ENCODE measurements at regions not wholly inside any gene's neighbourhood (a gene's known extent, or its start where the extent isn't known, plus 50 kb on each side); places are given as distances from the start of the nearest gene placed in this dataset.

DNA sequence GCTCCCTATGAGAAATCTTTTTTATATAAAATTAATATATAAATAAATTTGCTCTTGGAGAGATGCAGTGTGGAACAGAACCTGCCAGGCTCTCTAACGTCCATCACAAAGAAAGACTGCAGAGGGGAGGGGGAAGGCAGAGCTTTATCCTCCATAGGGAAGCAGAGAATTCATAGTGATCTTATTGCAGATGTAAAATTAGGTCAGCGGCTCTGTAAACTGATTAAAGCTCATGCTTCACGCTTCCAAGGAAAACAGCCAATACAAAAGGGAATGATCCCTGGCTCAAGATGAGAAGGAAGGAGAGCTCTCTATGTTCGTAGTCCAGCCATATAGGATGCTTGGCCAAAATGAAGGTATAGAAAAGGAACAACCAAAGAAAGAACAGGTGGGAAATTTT, 532.3 kb upstream of the PSMD7 start:
- no peak for DNase-seq (ENCODE audit: low read depth)

DNA sequence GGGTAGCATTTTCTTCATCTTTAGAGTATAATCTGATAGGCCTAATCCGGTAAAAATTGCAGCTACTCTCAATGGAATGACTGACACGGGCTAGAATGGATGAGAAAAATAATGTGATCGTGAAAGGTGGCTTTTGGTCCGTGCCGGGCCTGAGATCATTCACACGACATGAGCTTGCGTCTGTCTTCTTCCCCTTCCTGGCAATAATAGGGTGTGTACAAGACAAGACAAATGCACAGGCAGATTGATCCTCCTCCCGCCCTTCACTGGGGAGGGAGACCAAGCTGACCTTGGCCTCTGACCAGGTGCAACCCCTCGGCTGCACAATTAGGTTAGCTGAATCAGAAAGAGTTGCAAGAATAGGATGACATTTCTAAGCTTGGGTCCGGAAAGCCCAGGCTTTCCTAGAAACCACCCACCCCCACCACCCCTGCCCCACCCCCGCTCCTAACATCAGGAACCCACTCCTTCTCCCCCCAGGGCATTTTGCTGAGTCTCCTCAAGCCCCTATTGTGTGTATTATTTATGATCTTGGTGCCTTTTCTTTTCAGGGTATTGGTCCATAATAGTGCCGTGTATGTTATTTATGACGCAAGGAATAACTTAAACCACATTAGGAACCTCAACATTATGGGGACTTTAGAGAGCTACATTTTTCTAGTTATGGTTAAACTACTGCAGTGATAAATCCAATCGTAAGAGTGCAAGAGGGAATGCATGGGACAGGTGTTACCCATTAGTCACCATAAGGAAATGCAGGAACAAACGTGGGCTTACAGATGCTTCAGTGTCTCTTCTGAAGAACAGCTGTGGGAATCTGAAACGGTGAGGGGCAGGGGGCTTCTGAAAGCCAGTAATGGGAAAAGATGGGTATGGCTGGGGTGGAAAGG, 540.1 kb upstream of the PSMD7 start:
- no peak for DNase-seq (ENCODE audit: low read depth)

DNA sequence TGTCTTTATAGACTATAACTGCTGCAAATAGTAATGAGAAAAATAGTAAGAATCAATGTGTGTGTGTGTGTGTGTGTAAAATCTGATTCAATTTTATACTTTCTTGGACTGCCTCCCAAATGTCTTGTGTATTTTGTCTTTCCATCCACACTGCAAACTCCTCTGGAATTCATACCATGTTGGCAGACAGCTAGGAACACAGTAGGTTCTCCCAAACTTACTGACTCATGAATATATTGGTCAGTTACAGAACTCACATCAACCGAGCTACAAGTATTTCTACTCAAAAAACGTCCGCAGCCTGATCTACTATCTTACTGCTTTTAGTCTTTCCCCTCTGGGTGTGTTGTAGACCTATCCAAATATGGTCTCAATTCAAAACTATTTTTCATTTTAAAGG, 542.7 kb upstream of the PSMD7 start:
- DNase-seq (ENCODE audit: low read depth), result no peak

DNA sequence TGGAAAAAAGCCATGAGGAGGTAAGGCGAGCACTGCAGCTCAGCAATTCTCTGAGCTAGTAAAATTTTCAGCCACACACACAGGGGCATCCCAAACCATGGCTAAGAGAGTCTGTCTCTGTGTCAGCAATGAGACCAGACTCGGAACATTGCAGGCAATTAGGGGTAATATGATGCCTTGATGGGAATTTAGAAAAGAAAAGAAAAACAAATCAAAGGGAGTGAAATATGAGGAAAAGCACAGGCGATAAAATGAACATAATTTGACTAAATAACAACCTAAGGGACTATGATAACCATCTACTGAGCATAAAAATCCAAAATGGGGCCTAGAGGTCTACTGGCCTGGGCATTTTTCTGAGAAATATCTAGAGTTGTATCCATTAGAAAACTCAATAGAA, 546.0 kb upstream of the PSMD7 start:
- DNase-seq (ENCODE audit: low read depth), result no peak

GRCh38 chr16:73747328-73747727, 549.3 kb upstream of the PSMD7 start:
- DNase-seq (ENCODE audit: low read depth), result no peak

GRCh38 chr16:73746554-73746953, 550.1 kb upstream of the PSMD7 start:
- DNase-seq (ENCODE audit: low read depth), result no peak

DNA sequence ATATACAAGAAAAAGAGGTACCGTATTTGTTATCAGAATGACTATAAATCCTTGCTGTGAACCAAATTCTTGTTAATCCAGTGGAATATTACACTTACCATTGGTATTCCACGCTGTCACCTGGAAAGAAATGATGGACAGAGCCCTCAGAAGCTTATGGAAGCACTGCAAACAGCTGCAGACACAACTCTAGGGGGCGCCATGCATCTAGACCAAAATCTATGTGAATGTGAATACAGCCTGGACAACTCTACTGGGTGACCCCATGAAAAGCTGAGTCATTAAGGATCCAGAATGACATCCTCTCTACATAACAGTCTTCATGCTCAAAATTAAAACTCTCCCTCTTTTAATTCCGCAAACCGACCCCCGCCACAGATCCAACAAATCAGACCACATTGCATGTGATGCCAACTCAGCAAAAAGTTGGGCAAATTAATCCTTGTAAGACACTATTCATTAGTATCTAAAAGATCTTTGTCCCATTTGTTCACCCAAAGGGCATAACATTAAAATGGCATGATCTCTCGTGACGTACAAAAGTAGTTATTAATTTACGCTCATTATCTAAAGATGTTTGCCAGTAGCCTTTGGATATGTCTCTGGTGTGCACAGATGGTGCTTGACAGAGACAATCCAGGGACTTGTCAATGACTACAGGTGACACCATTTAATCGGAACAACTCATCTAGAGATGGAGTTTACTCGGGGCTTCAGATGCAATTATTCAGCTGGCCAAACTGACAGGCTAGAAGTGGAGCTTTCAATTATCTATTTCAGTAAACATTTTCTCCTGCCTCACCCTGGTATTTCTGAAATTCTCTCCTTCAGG, 552.7 kb upstream of the PSMD7 start:
- DNase-seq (ENCODE audit: low read depth), result no peak

DNA sequence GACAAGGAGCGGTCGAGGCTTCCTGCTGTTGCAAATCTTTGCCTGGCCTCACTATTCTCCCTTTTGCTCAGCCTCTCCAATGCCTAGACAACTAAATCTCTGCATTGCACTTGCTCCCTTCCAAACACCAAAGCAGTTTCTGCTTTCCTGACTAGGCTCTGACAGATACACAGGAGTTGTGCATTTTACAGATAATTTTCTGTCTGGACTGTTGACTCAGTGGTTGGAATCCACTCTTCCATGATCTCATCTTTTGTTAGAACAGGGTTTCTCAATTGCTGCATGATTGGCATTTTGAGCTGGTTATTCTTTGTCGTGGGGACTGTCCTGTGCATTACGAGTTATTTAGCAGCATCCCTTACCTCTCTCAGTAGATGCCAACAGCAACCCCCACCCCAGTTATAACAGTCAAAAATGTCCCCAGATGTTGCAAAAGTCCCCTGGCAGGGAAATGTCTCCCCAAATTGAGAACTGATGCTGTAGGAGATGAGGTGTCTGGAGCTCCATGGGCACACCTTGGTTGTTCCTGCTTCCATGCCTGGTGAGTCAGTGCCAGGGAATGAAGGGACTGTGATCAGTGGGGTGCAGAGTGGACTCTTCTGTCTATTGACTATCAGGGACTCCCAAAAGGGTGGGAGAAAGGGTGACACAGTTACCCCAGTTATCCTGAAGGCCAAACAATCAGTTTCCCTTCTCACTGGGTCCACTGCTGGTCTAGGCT, 557.4 kb upstream of the PSMD7 start:
- DNase-seq (ENCODE audit: low read depth), result no peak

DNA sequence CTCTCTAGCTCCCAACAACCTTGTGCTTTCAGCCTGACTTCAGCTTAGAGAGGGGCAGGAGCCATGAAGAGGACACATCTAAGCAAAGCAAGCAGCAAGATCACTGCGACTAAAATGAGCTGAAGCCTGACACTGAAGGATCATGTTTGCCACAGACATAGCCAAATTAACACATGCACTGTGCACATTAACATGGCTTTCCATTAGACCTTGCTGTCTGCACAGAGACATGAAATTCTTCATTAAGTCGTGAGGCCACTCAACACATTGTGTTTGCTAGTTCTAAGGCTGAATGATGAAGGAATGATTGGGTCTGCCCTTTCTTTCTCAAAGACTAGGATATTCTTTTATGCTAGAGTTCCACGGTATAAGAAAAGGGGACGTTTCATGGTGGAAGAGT, 558.3 kb upstream of the PSMD7 start:
- DNase-seq (ENCODE audit: low read depth), result no peak

- DNase-seq (ENCODE audit: low read depth), result no peak
Observed at GRCh38 chr16:73737637-73738036, 559.0 kb upstream of the PSMD7 start.

GRCh38 chr16:73735954-73736353, 560.7 kb upstream of the PSMD7 start:
- no peak for DNase-seq (ENCODE audit: low read depth)

GRCh38 chr16:73735018-73735417, 561.6 kb upstream of the PSMD7 start:
- DNase-seq (ENCODE audit: low read depth), result no peak

- no peak for DNase-seq (ENCODE audit: low read depth)
Observed at GRCh38 chr16:73732681-73733080, 563.9 kb upstream of the PSMD7 start.

DNA sequence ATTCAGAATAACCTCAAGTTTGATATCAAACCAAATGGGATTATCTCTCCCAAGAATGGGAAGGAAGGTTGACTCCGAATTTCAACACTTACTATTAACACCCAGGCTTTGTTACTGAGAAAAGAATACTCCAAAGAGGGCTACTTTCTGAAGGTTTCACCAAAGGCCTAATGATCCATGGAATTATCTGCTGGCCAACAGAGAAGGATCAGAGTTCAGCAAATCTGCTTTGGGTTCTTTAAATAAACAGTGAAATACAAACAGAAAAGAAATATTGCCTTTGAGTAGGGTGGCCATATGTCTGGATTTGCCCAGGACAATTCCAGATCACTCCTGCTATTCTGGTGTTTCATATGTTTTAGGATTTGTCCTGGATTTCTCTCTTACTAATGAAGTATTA, 564.5 kb upstream of the PSMD7 start:
- no peak for DNase-seq (ENCODE audit: low read depth)

- no peak for DNase-seq (ENCODE audit: low read depth)
Observed at GRCh38 chr16:73730481-73731090, 566.0 kb upstream of the PSMD7 start.

DNA sequence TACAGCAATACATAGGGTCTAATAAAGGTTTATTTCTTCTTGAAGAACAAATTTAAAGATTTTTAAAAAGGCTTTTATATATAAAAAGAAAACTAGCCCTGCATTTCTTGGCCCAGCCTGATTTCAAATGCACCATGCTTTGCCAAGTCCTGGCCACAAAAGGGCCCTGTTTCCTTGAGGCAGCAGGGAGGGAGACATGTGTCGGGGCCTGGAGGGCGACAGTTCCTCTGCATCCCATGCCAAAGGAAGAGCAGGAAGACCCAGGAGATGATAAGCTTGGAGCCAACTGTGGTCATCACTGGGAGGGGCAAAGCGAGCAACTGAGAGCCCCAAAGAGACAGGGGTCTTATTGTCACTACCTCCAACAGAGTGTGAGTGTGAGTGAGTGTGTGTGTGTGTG, 571.5 kb upstream of the PSMD7 start:
- no peak for DNase-seq (ENCODE audit: low read depth)

GRCh38 chr16:73724503-73724902, 572.1 kb upstream of the PSMD7 start:
- DNase-seq (ENCODE audit: low read depth), result no peak

- no peak for DNase-seq (ENCODE audit: low read depth)
Observed at GRCh38 chr16:73717266-73717974, 579.2 kb upstream of the PSMD7 start.

GRCh38 chr16:73714976-73715375, 581.6 kb upstream of the PSMD7 start:
- no peak for DNase-seq (ENCODE audit: low read depth)

- no peak for DNase-seq (ENCODE audit: low read depth)
Observed at GRCh38 chr16:73713778-73714495, 582.7 kb upstream of the PSMD7 start.
